DND-41 (cell line): ENCODE measurements at regions not wholly inside any gene's neighbourhood (a gene's known extent, or its start where the extent isn't known, plus 50 kb on each side); places are given as distances from the start of the nearest gene placed in this dataset.

Experiments used
- CTCF ChIP-seq: IDR thresholded peaks from 2 replicates; pipeline ENCODE4 v1.5.1; 2012; ENCODE audit warnings: borderline replicate concordance, low read length, moderate library complexity, mild to moderate bottlenecking; ENCODE audit not compliant: poor library complexity, severe bottlenecking; ENCODE audit errors: extremely low read depth
- EZH2 ChIP-seq: IDR thresholded peaks from 3 replicates; pipeline ENCODE4 v1.6.1; 2012; ENCODE audit warnings: borderline replicate concordance, low read depth, mild to moderate bottlenecking, moderate library complexity, low read length, inconsistent platforms; ENCODE audit not compliant: severe bottlenecking

- TF ChIP-seq CTCF (no peak), EZH2 (no peak)
These were observed 351.2 kb upstream of the ATP10A start for GRCh38 chr15:26214290-26214689.
